Colonic mucosa (tissue), 4 donors: ENCODE measurements at regions not wholly inside any gene's neighbourhood (a gene's known extent, or its start where the extent isn't known, plus 50 kb on each side); places are given as distances from the start of the nearest gene placed in this dataset.

ENCODE experiments used
- DNase-seq: peaks from one replicate; pipeline ENCODE4 v3.0.0-alpha.2; 2020
- H3K27ac ChIP-seq: fragments of 200-600 bp; one replicate; pipeline ENCODE4 v1.8.0; 2021
- H3K27me3 ChIP-seq: fragments of 200-600 bp; one replicate; pipeline ENCODE4 v1.8.0; 2021
- H3K36me3 ChIP-seq: fragments of 200-600 bp; one replicate; pipeline ENCODE4 v1.8.0; 2021
- H3K4me1 ChIP-seq: fragments of 200-600 bp; one replicate; pipeline ENCODE4 v1.8.0; 2021; ENCODE audit warnings: mild to moderate bottlenecking
- H3K4me3 ChIP-seq: fragments of 200-600 bp; one replicate; pipeline ENCODE4 v1.8.0; 2021
- H3K9ac ChIP-seq, 2 donors: one replicate each; pipeline ENCODE4 v1.7.0; 2013; ENCODE audit warnings: control low read depth in 2 of 2, low read depth in 2 of 2, low read length in 2 of 2
- H3K9me3 ChIP-seq: fragments of 200-600 bp; one replicate; pipeline ENCODE4 v1.8.0; 2021
- intact Hi-C: fragments of 100-400 bp; cut with DNase I; formaldehyde crosslinking; loops from one replicate; pipeline ENCODE4 v1.14.1; 2022
- TF ChIP-seq, protein P1 (sequence below): fragments of 200-600 bp; IDR thresholded peaks from one replicate; pipeline ENCODE4 v1.8.0; 2022; ENCODE audit warnings: antibody characterized with exemption, mild to moderate bottlenecking
- donor health status: healthy.
- donor health status: DM: no; HTN: no; CAD: no.
- donor health status: DM: no; HTN: no; CAD: no.

DNA sequence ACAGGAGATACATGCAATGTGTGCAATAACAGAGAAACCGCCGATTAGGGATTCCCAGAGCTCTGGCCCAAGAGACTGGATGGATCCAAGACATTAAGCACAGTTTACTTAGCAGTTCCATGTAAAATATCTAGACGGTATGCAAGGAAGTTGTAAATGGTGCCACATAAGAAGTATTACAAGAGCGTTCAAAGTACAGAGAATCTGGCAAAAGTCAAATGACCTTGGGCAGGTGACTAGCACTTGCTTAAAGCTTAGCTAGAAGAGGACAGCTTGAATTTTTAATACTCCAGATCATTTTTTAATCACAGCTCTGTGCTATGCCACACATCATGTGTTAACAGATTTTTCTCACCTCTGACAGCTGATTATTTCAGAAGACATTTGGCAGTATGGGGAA, 72.3 kb upstream of the TNPO1 start:
- Histone ChIP-seq H3K27me3 (no peaks in the 10 kb centered on the region), H3K4me3 (no peak overlapping the region), H3K4me1 (no peaks in the 10 kb centered on the region), H3K36me3 (no peaks in the 10 kb centered on the region), H3K9ac (no peak overlapping the region), H3K9me3 (no peaks in the 10 kb centered on the region), H3K27ac (no peak overlapping the region)
- no peak for DNase-seq
- intact Hi-C loops = no loop called here
- TF ChIP-seq, protein P1, sequence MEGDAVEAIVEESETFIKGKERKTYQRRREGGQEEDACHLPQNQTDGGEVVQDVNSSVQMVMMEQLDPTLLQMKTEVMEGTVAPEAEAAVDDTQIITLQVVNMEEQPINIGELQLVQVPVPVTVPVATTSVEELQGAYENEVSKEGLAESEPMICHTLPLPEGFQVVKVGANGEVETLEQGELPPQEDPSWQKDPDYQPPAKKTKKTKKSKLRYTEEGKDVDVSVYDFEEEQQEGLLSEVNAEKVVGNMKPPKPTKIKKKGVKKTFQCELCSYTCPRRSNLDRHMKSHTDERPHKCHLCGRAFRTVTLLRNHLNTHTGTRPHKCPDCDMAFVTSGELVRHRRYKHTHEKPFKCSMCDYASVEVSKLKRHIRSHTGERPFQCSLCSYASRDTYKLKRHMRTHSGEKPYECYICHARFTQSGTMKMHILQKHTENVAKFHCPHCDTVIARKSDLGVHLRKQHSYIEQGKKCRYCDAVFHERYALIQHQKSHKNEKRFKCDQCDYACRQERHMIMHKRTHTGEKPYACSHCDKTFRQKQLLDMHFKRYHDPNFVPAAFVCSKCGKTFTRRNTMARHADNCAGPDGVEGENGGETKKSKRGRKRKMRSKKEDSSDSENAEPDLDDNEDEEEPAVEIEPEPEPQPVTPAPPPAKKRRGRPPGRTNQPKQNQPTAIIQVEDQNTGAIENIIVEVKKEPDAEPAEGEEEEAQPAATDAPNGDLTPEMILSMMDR = no peak

DNA sequence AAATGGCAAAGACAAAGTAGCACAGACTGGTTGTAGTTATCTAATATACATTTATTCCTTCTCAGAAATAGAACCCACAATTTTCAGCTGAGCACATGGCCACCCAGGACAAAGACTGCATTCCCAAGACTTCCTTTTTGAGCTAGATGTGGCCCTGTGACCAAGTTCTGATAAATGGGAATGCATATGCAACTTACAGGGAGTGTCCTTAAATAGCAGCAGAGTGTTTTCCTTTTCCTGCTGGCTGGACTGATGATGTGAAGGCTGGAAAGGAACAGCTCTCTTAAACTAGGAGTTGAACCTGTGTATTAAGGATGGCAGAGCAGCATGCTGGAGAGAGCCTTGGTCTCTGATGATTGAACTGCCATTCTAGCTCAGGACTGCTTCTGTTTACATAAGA, 74.7 kb upstream of the TNPO1 start:
- intact Hi-C loops = no loop called here
- no peak overlapping the region for H3K9ac ChIP-seq
- H3K4me3 ChIP-seq = no peak overlapping the region
- no peaks in the 10 kb centered on the region for H3K27me3 ChIP-seq
- TF ChIP-seq, protein P1 = no peak
- H3K4me1 ChIP-seq = no peaks in the 10 kb centered on the region
- H3K9me3 ChIP-seq = no peaks in the 10 kb centered on the region
- no peaks in the 10 kb centered on the region for H3K36me3 ChIP-seq
- no peak overlapping the region for H3K27ac ChIP-seq
- no peak for DNase-seq

DNA sequence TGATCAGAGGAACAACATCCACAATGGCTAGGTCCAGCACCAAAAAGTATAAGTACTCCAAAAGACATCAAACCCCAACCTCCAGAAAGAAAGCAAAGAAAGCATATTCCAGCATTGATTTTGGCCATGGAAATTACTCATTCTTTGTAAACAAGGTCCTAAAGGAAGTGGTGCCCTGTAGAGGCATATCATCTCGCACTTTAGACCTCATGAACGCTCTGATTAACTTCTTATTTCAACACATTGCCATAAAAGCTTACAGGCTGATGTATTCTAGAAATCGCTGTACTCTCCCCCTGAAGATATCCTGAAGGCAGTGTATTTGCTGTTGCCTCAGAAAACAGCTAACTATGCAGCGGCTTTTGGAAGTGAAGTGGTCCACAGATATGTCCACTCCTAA, 82.7 kb upstream of the TNPO1 start:
- TF ChIP-seq, protein P1 = no peak
- no peaks in the 10 kb centered on the region for H3K4me1 ChIP-seq
- no peak overlapping the region for H3K9ac ChIP-seq
- H3K27me3 ChIP-seq = no peaks in the 10 kb centered on the region
- H3K27ac ChIP-seq = no peak overlapping the region
- intact Hi-C loops = no loop called here
- no peaks in the 10 kb centered on the region for H3K9me3 ChIP-seq
- H3K4me3 ChIP-seq = no peak overlapping the region
- H3K36me3 ChIP-seq = no peaks in the 10 kb centered on the region
- no peak for DNase-seq

DNA sequence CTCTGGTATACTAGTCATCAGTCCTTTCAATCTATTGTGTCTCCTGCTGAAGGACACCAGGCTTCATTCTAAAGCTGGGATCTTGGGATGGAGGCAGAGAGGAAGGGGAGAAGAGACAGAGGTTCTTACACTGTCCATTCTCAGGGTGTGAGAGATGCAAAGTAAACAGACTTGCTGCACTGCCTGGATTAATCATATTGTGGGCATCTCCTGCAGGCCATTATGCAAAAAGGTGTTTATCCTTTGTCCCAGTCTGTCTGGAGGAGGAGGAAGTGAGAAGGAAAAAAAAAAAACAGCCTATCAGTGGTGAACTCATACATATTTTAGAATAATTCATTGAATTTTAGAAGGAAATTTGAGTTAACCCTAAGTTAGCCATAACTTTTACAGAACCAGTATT, 92.9 kb upstream of the TNPO1 start:
- Histone ChIP-seq H3K4me3 (no peak overlapping the region), H3K27ac (no peak overlapping the region), H3K4me1 (no peaks in the 10 kb centered on the region), H3K27me3 (no peaks in the 10 kb centered on the region), H3K9me3 (no peaks in the 10 kb centered on the region), H3K9ac (no peak overlapping the region), H3K36me3 (no peaks in the 10 kb centered on the region)
- intact Hi-C loops = no loop called here
- TF ChIP-seq, protein P1 = no peak
- DNase-seq = no peak

DNA sequence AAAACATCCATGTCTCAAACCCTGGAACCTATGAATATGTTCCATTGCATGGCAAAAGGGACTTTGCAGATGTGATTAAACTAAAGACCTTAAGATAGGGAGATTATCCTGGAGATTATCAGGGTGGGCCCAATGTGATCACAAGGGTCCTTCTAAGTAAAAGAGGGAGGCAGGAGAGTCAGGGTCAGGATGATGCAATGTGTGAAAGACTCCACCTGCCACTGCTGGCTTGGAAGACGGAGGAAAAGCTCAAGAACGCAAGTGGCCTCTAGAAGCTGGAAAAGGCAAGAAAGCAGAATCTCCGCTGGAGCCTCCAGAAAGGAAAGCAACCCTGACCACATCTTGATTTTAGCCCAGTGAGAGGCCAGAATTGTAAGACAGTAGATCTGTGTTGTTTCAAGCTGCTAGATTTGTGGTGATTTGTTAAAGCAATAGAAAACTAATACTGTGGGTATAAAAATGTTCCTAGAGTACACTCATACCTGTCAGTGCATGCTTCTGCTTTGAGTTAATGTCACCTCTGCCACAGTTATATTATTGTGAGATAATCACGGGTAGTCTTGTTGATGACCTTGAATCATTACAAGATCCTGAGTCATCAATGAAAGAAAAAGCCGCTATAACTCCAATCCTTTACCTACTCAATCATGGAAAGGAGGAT, 93.5 kb upstream of the TNPO1 start:
- intact Hi-C loops = no loop called here
- no peak overlapping the region for H3K27ac ChIP-seq
- no peaks in the 10 kb centered on the region for H3K27me3 ChIP-seq
- H3K9me3 ChIP-seq = no peaks in the 10 kb centered on the region
- TF ChIP-seq, protein P1 = no peak
- H3K9ac ChIP-seq = no peak overlapping the region
- H3K4me1 ChIP-seq = no peaks in the 10 kb centered on the region
- no peak for DNase-seq
- no peaks in the 10 kb centered on the region for H3K36me3 ChIP-seq
- no peak overlapping the region for H3K4me3 ChIP-seq
